ENCODE measurements at regions not wholly inside any gene's neighbourhood (a gene's known extent, or its start where the extent isn't known, plus 50 kb on each side); places are given as distances from the start of the nearest gene placed in this dataset.
"Not testable (repeated sequence)": the region's sequence is repeated elsewhere in the genome, so short reads cannot be mapped to it uniquely, and the experiment has no call there.

DNA sequence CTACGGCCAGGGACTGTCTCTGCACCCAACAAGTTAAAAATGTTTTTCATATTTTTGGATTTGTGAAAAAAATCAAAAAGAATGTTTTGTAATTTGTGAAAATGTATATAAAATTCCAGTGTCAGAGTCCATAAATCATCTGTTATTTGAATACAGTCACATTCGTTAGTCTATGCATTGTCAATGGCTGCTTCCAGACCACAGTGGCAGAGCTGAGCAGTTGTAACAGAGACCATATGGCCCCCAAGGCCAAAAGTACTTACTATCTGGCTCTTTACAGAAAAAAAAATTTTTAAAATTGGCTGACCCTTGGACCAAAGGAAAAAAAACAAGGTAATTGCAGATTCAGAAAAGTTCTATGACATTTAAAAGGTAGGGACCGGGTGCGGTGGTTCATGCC lies 86.7 kb upstream of the ATL2 start:
- ChIA-PET POLR2A (no interaction called here), CTCF (interaction anchor here (0.8 to 0.9 kb wide), 2 partner anchors 19 to 148 kb away, joined by 3 read pairs; no protein-coding TSS in a partner anchor)
- no peak overlapping the region for H3K4me3 ChIP-seq (ENCODE audit: low read depth, low read length)
- TF ChIP-seq, protein P1, sequence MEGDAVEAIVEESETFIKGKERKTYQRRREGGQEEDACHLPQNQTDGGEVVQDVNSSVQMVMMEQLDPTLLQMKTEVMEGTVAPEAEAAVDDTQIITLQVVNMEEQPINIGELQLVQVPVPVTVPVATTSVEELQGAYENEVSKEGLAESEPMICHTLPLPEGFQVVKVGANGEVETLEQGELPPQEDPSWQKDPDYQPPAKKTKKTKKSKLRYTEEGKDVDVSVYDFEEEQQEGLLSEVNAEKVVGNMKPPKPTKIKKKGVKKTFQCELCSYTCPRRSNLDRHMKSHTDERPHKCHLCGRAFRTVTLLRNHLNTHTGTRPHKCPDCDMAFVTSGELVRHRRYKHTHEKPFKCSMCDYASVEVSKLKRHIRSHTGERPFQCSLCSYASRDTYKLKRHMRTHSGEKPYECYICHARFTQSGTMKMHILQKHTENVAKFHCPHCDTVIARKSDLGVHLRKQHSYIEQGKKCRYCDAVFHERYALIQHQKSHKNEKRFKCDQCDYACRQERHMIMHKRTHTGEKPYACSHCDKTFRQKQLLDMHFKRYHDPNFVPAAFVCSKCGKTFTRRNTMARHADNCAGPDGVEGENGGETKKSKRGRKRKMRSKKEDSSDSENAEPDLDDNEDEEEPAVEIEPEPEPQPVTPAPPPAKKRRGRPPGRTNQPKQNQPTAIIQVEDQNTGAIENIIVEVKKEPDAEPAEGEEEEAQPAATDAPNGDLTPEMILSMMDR (IDR thresholded peaks at IDR 0.05; ENCODE audit: insufficient read depth, low read length, missing control alignments): no peak
- DNase-seq (ENCODE audit: low read depth, low spot score): no peak

- POLR2A ChIA-PET: no interaction called here
- DNase-seq (ENCODE audit: low read depth, low spot score): peak; percentile 42
- TF ChIP-seq, protein P1 (IDR thresholded peaks at IDR 0.05; ENCODE audit: insufficient read depth, low read length, missing control alignments): no peak
- CTCF ChIA-PET: interaction anchor here (0.5 to 1.4 kb wide), 4 partner anchors 9 to 144 kb away, joined by 3 read pairs; no protein-coding TSS in a partner anchor
- H3K4me3 ChIP-seq (ENCODE audit: low read depth, low read length): no peak overlapping the region
Observed at GRCh38 chr2:38462121-38462661, 85.1 kb upstream of the ATL2 start.

DNA sequence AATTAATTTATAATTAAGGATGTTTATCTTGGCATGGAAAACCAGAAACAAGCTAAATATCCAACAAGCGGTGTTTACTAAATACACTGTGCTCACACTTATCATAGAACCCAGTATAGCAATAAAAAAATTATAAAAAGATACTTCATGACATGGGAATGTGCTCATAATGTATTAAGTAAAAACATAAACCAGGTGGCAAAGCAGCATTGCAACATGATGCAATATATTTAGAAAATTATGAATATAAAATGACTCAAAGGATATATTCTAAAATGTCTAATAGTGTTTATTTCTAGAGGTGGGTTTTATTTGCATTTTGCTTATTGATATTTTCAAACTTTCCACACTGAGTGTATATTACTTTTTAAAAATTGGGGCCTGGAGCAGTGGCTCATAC lies 84.4 kb upstream of the ATL2 start:
- TF ChIP-seq, protein P1 (IDR thresholded peaks at IDR 0.05; ENCODE audit: insufficient read depth, low read length, missing control alignments): no peak
- ChIA-PET POLR2A (no interaction called here), CTCF (interaction anchor here (1.0 kb wide), 1 partner anchor 145 kb away, joined by 3 read pairs; no protein-coding TSS in a partner anchor)
- no peak overlapping the region for H3K4me3 ChIP-seq (ENCODE audit: low read depth, low read length)
- DNase-seq (ENCODE audit: low read depth, low spot score): no peak

- CTCF ChIA-PET: no interaction called here
- no peak for DNase-seq (ENCODE audit: low read depth, low spot score)
- no peak overlapping the region for H3K4me3 ChIP-seq (ENCODE audit: low read depth, low read length)
- POLR2A ChIA-PET: no interaction called here
- TF ChIP-seq, protein P1 (IDR thresholded peaks at IDR 0.05; ENCODE audit: insufficient read depth, low read length, missing control alignments): no peak
Observed at GRCh38 chr2:38460313-38460712, 83.2 kb upstream of the ATL2 start.

GRCh38 chr2:38454081-38454480 lies 77.0 kb upstream of the ATL2 start:
- DNase-seq (ENCODE audit: low read depth, low spot score): no peak
- CTCF ChIA-PET: no interaction called here
- no peak overlapping the region for H3K4me3 ChIP-seq (ENCODE audit: low read depth, low read length)
- TF ChIP-seq, protein P1 (IDR thresholded peaks at IDR 0.05; ENCODE audit: insufficient read depth, low read length, missing control alignments): no peak
- POLR2A ChIA-PET: no interaction called here

DNA sequence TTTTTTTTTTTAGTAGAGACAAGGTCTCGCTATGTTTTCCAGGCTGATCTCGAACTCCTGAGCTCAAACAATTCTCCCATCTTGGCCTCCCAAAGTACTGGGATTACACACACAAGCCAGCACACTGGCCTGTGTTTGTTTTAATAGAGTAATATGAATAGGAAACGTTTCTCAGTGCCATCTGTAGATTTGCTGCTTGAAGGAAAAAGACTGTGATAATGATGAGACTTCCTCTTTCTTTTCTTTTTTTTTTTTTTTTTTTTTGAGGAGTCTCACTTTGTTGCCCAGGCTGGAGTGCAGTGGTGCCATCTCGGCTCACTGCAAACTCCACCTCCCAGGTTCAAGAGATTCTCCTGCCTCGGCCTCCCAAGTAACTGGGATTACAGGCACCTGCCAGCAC lies 74.7 kb upstream of the ATL2 start:
- CTCF ChIA-PET: interaction anchor here (1.1 kb wide), 1 partner anchor 136 kb away, joined by 4 read pairs; no protein-coding TSS in a partner anchor
- POLR2A ChIA-PET: not testable (repeated sequence)

DNA sequence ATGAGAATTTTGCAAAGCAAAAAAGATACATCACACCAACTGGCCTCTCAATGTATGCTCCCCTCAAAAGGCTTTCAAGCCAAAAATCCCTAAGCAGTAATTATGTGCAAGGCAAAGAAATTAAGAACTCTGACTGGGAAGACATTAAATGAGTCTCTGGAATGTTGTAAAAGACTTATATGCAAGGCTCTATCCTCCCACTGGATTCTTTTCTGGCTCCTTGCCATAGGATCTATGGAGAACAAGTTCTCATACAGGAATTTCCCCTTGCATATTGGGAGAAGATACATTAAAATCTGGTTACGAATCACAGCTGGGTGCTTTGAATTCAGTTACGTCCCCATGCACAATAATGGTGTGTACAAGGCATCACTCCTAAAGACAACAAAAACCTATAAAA lies 73.4 kb upstream of the ATL2 start:
- CTCF ChIA-PET: no interaction called here
- POLR2A ChIA-PET: no interaction called here
- no peak overlapping the region for H3K4me3 ChIP-seq (ENCODE audit: low read depth, low read length)
- no peak for DNase-seq (ENCODE audit: low read depth, low spot score)
- TF ChIP-seq, protein P1 (IDR thresholded peaks at IDR 0.05; ENCODE audit: insufficient read depth, low read length, missing control alignments): no peak

More for the DNA sequence above, 74.7 kb upstream of the ATL2 start:
- not testable (repeated sequence) for H3K4me3 ChIP-seq (ENCODE audit: low read depth, low read length); DNase-seq (ENCODE audit: low read depth, low spot score)

Data from AG04449 (cell line).